K562 (cell line): ENCODE measurements at regions not wholly inside any gene's neighbourhood (a gene's known extent, or its start where the extent isn't known, plus 50 kb on each side); places are given as distances from the start of the nearest gene placed in this dataset.

ENCODE experiments used
- TF ChIP-seq, protein P1 (sequence below), 2 experiments: fragments of 450-650 bp in 1 of 2; IDR thresholded peaks; 2 replicates each; pipeline ENCODE4 v1.6.1; 2011 to 2017; ENCODE audit warnings: low read depth in 2 of 2, antibody characterized with exemption in 1 of 2, borderline replicate concordance in 1 of 2, low read length in 1 of 2, mild to moderate bottlenecking in 1 of 2, mixed read lengths in 1 of 2; ENCODE audit not compliant: control insufficient read depth in 1 of 2
- TF ChIP-seq, protein P2 (sequence below), 2 experiments: fragments of 450-650 bp in 1 of 2; sonication (generic) in 1 of 2; formaldehyde crosslinking in 1 of 2; IDR thresholded peaks; 2 replicates each; pipeline versions ENCODE4 v1.7.1 to v1.9.0; 2016 to 2022; ENCODE audit warnings: inconsistent platforms in 1 of 2, mild to moderate bottlenecking in 1 of 2, missing genetic modification reagents in 1 of 2

DNA sequence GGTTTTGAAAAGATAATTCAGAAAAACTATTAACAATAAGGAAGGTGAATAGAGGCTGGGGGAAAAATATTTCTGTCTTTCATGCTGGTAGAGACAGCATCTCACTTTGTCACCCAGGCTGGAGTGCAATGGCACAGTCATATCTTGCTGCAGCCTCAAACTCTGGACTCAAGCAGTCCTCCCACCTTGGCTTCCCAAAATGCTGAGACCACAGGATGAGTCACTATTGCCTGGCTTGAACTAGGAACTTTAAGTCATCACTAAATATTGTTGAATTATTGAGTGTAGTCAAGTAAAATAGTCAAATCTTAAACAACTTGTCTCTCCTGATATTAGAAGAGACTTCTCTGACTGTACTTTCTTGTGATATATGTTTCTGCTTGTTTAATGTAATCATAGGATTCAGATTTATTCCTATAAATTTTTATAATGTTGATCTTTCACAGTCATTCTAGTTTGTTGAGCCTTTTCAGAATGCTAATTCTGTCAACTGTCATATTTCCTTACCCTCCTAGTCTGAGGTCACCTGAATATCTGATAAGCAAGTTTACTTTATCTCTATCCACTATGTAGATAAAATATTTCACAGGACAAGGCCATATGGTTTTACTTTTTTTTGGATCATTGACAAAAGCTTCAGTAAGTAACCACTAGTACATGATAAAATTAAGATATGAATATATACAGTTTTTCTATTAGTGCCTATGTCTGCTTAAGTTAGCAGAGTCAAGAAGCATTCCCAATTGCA lies 1696.5 kb downstream of the MAT2B start (continued):
- TF ChIP-seq, protein P1, sequence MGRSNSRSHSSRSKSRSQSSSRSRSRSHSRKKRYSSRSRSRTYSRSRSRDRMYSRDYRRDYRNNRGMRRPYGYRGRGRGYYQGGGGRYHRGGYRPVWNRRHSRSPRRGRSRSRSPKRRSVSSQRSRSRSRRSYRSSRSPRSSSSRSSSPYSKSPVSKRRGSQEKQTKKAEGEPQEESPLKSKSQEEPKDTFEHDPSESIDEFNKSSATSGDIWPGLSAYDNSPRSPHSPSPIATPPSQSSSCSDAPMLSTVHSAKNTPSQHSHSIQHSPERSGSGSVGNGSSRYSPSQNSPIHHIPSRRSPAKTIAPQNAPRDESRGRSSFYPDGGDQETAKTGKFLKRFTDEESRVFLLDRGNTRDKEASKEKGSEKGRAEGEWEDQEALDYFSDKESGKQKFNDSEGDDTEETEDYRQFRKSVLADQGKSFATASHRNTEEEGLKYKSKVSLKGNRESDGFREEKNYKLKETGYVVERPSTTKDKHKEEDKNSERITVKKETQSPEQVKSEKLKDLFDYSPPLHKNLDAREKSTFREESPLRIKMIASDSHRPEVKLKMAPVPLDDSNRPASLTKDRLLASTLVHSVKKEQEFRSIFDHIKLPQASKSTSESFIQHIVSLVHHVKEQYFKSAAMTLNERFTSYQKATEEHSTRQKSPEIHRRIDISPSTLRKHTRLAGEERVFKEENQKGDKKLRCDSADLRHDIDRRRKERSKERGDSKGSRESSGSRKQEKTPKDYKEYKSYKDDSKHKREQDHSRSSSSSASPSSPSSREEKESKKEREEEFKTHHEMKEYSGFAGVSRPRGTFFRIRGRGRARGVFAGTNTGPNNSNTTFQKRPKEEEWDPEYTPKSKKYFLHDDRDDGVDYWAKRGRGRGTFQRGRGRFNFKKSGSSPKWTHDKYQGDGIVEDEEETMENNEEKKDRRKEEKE (IDR thresholded peaks at IDR 0.05; ENCODE audit: borderline replicate concordance in 1 of 2, control insufficient read depth in 1 of 2, low read depth in 2 of 2, low read length in 1 of 2) = no peak
- TF ChIP-seq, protein P2, sequence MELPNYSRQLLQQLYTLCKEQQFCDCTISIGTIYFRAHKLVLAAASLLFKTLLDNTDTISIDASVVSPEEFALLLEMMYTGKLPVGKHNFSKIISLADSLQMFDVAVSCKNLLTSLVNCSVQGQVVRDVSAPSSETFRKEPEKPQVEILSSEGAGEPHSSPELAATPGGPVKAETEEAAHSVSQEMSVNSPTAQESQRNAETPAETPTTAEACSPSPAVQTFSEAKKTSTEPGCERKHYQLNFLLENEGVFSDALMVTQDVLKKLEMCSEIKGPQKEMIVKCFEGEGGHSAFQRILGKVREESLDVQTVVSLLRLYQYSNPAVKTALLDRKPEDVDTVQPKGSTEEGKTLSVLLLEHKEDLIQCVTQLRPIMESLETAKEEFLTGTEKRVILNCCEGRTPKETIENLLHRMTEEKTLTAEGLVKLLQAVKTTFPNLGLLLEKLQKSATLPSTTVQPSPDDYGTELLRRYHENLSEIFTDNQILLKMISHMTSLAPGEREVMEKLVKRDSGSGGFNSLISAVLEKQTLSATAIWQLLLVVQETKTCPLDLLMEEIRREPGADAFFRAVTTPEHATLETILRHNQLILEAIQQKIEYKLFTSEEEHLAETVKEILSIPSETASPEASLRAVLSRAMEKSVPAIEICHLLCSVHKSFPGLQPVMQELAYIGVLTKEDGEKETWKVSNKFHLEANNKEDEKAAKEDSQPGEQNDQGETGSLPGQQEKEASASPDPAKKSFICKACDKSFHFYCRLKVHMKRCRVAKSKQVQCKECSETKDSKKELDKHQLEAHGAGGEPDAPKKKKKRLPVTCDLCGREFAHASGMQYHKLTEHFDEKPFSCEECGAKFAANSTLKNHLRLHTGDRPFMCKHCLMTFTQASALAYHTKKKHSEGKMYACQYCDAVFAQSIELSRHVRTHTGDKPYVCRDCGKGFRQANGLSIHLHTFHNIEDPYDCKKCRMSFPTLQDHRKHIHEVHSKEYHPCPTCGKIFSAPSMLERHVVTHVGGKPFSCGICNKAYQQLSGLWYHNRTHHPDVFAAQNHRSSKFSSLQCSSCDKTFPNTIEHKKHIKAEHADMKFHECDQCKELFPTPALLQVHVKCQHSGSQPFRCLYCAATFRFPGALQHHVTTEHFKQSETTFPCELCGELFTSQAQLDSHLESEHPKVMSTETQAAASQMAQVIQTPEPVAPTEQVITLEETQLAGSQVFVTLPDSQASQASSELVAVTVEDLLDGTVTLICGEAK (IDR thresholded peaks at IDR 0.05) = no peak
- TF ChIP-seq, protein P2 (CRISPR knock-in tag; IDR thresholded peaks at IDR 0.05) = no peak
